ENCODE measurements at regions not wholly inside any gene's neighbourhood (a gene's known extent, or its start where the extent isn't known, plus 50 kb on each side); places are given as distances from the start of the nearest gene placed in this dataset.

DNA sequence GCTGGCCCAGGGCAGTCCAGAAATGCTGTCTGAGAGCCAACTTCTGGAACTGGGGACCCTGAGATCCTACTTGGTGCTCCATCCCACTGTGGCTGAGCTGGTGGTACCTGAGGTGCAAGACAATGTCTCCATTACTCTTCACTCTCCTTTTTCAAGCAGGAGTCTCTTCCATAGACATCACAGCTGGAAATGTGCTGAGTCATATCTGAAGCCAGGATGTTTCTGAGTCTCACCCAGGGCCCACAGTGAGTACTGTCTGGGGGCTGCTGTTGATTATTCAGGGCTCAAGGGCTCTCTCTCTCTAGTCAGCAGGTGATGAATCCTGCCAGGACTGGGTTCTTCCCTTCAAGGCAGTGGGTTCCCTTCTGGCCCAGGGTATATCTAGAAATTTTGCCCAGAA is 145.2 kb upstream of the TAS2R1 start:
- H3K27ac ChIP-seq (ENCODE audit: insufficient read depth, low read length), result peak overlapping the region; percentile 61

More for the DNA sequence above, 145.2 kb upstream of the TAS2R1 start:
- no peak overlapping the region for H3K4me2 ChIP-seq (ENCODE audit: low read depth, low read length)
- peak overlapping the region; percentile 97 for H3K14ac ChIP-seq (replicated peaks; ENCODE audit: low read depth, low read length)
- no TSS peak for BruUV-seq (replicated peaks)
- peak overlapping the region; percentile 95 to 97 for H4K8ac ChIP-seq (ENCODE audit: low read depth in 2 of 2, low read length in 2 of 2)
- DNase-seq (peak; percentile 73), ATAC-seq (ENCODE audit: low read depth) (peak; percentile 80)
- peaks cover 15% of the 10 kb centered on the region for H3K9me1 ChIP-seq (ENCODE audit: insufficient read depth, low read length)
- ChIA-PET CTCF (interaction anchor here (2.2 kb wide), 1 partner anchor 255 kb away, joined by 6 read pairs; no protein-coding TSS in a partner anchor), POLR2A (ENCODE audit: unreplicated experiment) (no interaction called here)
- peak overlapping the region; percentile 92 for H3K4ac ChIP-seq (ENCODE audit: low read depth, low read length)
- H3K9me3 ChIP-seq (ENCODE audit: control insufficient read depth, insufficient read depth, low read length), result no peaks in the 10 kb centered on the region
- peak overlapping the region; percentile 97; the same call in 2 of the 3 replicates for H2BK15ac ChIP-seq (ENCODE audit: low read depth, low read length)
- H4K20me1 ChIP-seq (ENCODE audit: insufficient read depth, low read length), result no peaks in the 10 kb centered on the region
- H3K56ac ChIP-seq (ENCODE audit: extremely low read depth, insufficient read depth, low read length), result peak overlapping the region; percentile 49; the same call in 1 of the 2 replicates
- dilution Hi-C loops (cut with HindIII; ENCODE audit: low sequenced_read_pairs, unreplicated experiment) (no loop called here), in situ Hi-C loops (cut with MboI; ENCODE audit: low sequenced_read_pairs) (loop anchor here (10.0 kb wide), 2 partner anchors 249 to 459 kb away; no protein-coding TSS in a partner anchor), intact Hi-C loops (cut with micrococcal nuclease) (no loop called here)
- peak overlapping the region; percentile 84 for H2BK5ac ChIP-seq (ENCODE audit: low read depth, low read length, poor library complexity, severe bottlenecking)
- peak overlapping the region; percentile 58 for H2AK9ac ChIP-seq (replicated peaks; ENCODE audit: low read depth, low read length, poor library complexity)
- peak overlapping the region; percentile 88 for H3K23ac ChIP-seq (ENCODE audit: low read depth, low read length)
- peaks cover 8% of the 10 kb centered on the region for H3K4me1 ChIP-seq (ENCODE audit: control insufficient read depth, insufficient read depth, low read length)
- H3K36me3 ChIP-seq (ENCODE audit: control insufficient read depth, insufficient read depth, low read length), result no peaks in the 10 kb centered on the region
- H4K91ac ChIP-seq (ENCODE audit: insufficient read depth, low read depth, low read length), result peak overlapping the region; percentile 96
- no peaks in the 10 kb centered on the region for H3K27me3 ChIP-seq (ENCODE audit: control insufficient read depth, insufficient read depth, low read length)
- peak overlapping the region; percentile 99 for H4K5ac ChIP-seq (ENCODE audit: low read depth, low read length)
- H2BK20ac ChIP-seq (ENCODE audit: low read depth, low read length), result peak overlapping the region; percentile 96
- H3K9ac ChIP-seq (ENCODE audit: low read depth, low read length), result no peak overlapping the region
- peak overlapping the region; percentile 98 for H2BK120ac ChIP-seq (ENCODE audit: low read depth, low read length)
- peak overlapping the region; percentile 85 for H2AK5ac ChIP-seq (ENCODE audit: low read depth, low read length)
- peak overlapping the region; percentile 91 for H2AFZ ChIP-seq (replicated peaks; ENCODE audit: low read length, poor library complexity)
- TF ChIP-seq MAFK (IDR thresholded peaks at IDR 0.05; ENCODE audit: low read depth, low read length) (peak; percentile 88), FOS (IDR thresholded peaks at IDR 0.05; ENCODE audit: low read depth, low read length) (no peak), NFE2L2 (IDR thresholded peaks at IDR 0.05; ENCODE audit: low read depth, low read length) (peak; percentile 98)
- TF ChIP-seq, protein P1, sequence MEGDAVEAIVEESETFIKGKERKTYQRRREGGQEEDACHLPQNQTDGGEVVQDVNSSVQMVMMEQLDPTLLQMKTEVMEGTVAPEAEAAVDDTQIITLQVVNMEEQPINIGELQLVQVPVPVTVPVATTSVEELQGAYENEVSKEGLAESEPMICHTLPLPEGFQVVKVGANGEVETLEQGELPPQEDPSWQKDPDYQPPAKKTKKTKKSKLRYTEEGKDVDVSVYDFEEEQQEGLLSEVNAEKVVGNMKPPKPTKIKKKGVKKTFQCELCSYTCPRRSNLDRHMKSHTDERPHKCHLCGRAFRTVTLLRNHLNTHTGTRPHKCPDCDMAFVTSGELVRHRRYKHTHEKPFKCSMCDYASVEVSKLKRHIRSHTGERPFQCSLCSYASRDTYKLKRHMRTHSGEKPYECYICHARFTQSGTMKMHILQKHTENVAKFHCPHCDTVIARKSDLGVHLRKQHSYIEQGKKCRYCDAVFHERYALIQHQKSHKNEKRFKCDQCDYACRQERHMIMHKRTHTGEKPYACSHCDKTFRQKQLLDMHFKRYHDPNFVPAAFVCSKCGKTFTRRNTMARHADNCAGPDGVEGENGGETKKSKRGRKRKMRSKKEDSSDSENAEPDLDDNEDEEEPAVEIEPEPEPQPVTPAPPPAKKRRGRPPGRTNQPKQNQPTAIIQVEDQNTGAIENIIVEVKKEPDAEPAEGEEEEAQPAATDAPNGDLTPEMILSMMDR (conservative IDR thresholded peaks at IDR 0.05; ENCODE audit: low read depth, low read length), result no peak
- TF ChIP-seq, protein P2, sequence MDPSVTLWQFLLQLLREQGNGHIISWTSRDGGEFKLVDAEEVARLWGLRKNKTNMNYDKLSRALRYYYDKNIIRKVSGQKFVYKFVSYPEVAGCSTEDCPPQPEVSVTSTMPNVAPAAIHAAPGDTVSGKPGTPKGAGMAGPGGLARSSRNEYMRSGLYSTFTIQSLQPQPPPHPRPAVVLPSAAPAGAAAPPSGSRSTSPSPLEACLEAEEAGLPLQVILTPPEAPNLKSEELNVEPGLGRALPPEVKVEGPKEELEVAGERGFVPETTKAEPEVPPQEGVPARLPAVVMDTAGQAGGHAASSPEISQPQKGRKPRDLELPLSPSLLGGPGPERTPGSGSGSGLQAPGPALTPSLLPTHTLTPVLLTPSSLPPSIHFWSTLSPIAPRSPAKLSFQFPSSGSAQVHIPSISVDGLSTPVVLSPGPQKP (IDR thresholded peaks at IDR 0.05; ENCODE audit: borderline replicate concordance, low read depth, low read length), result no peak
- H3K18ac ChIP-seq (ENCODE audit: low read depth, low read length), result peak overlapping the region; percentile 100
- no peak overlapping the region for H3K4me3 ChIP-seq (ENCODE audit: insufficient read depth, low read depth, low read length)
- H3K79me1 ChIP-seq (ENCODE audit: low read depth in 1 of 2, low read length in 2 of 2), result no peaks in the 10 kb centered on the region

All from IMR-90 (cell line).